PC-9 (cell line): ENCODE measurements at regions not wholly inside any gene's neighbourhood (a gene's known extent, or its start where the extent isn't known, plus 50 kb on each side); places are given as distances from the start of the nearest gene placed in this dataset.

Source experiments
- CTCF ChIP-seq: fragments of 200-600 bp; sonication (generic); conservative IDR thresholded peaks from 2 replicates; pipeline ENCODE4 v1.6.1; 2017; ENCODE audit warnings: mixed run types, antibody characterized with exemption, mild to moderate bottlenecking, moderate library complexity
- EZH2 ChIP-seq: fragments of 200-600 bp; sonication (generic); IDR thresholded peaks from 2 replicates; pipeline ENCODE4 v1.8.0; 2017; ENCODE audit warnings: antibody characterized with exemption, low read depth

GRCh38 chr10:7481368-7481765 is 70.5 kb upstream of the SFMBT2 start:
- TF ChIP-seq CTCF (no peak), EZH2 (no peak)
